K562 (cell line): ENCODE measurements at regions not wholly inside any gene's neighbourhood (a gene's known extent, or its start where the extent isn't known, plus 50 kb on each side); places are given as distances from the start of the nearest gene placed in this dataset.

Experiments used
- ATAC-seq: fragments of 200-7000 bp; cut with Tn5 transposase; 3 replicates; pipeline ENCODE4 v1.9.1; 2020; ENCODE audit warnings: moderate library complexity
- BruUV-seq: library from RNA; stranded (reverse); fragments of 400-500 nt; replicated peaks from 2 replicates; lab custom pipeline; 2021; lab: Mats Ljungman, UMichigan
- CTCF ChIA-PET: fragments of 300-600 bp; formaldehyde crosslinking; extraction: SDS; loops from one replicate; lab custom pipeline; 2021; ENCODE audit warnings: low intra/inter-chr PET ratio; lab: Yijun Ruan, JAX
- POLR2A ChIA-PET: fragments of 300-600, 350-650 bp; sonication (Branson Sonifier 250); formaldehyde crosslinking; extraction: SDS; loops from one replicate; lab custom pipeline; 2021; ENCODE audit warnings: antibody characterized with exemption, inconsistent platforms; lab: Yijun Ruan, JAX
- DNase-seq, 4 experiments: peaks; one replicate each; pipeline versions ENCODE4 v3.0.0 to v3.0.0-alpha.2; 2011 to 2018; ENCODE audit warnings: low spot score in 3 of 4, mixed read lengths in 3 of 4; ENCODE audit errors: extremely low read depth in 1 of 4
- FAIRE-seq: peaks from 2 replicates; lab custom pipeline; 2011; peaks lifted over from hg19 to GRCh38; lab: Jason Lieb, UNC
- H2AFZ ChIP-seq: 2 replicates; pipeline ENCODE4 v1.6.0; 2011; ENCODE audit warnings: low read depth, low read length, control low read depth, inconsistent platforms
- H3K27ac ChIP-seq: fragments of 200-600 bp; 3 replicates; pipeline ENCODE4 v1.8.0; 2011; ENCODE audit warnings: low read depth, mild to moderate bottlenecking, control low read depth, inconsistent platforms, low read length, moderate library complexity, mixed read lengths; ENCODE audit errors: extremely low read depth
- H3K27me3 ChIP-seq, 2 experiments: fragments of 300-600 bp in 1 of 2; 2 replicates in 1 of 2; 3 replicates in 1 of 2; pipeline versions ENCODE4 v1.6.0 to v1.8.0; 2011; ENCODE audit warnings: inconsistent platforms in 2 of 2, low read length in 2 of 2, mild to moderate bottlenecking in 1 of 2, mixed read lengths in 1 of 2, moderate library complexity in 1 of 2; ENCODE audit not compliant: control insufficient read depth in 2 of 2, insufficient read depth in 2 of 2
- H3K36me3 ChIP-seq: fragments of 300-600 bp; 3 replicates; pipeline ENCODE4 v1.8.0; 2011; ENCODE audit warnings: mild to moderate bottlenecking, low read length, inconsistent platforms; ENCODE audit not compliant: control insufficient read depth, insufficient read depth
- H3K4me1 ChIP-seq, 2 experiments: fragments of 200-600 bp in 1 of 2; replicated peaks in 1 of 2; 2 replicates in 1 of 2; 3 replicates in 1 of 2; pipeline versions ENCODE4 v1.5.1 to v1.8.0; 2011; ENCODE audit warnings: inconsistent platforms in 2 of 2, low read length in 2 of 2, mild to moderate bottlenecking in 1 of 2, mixed read lengths in 1 of 2, moderate library complexity in 1 of 2; ENCODE audit not compliant: control insufficient read depth in 2 of 2, insufficient read depth in 2 of 2
- H3K4me2 ChIP-seq: 2 replicates; pipeline ENCODE4 v1.6.1; 2011; ENCODE audit warnings: low read length, control low read depth, inconsistent platforms, mixed read lengths; ENCODE audit not compliant: insufficient read depth
- H3K4me3 ChIP-seq: fragments of 200-600 bp; sonication (generic), shearing (Covaris generic); 2 replicates; pipeline ENCODE4 v1.5.1; 2016; ENCODE audit warnings: control low read depth, inconsistent platforms
- H3K79me2 ChIP-seq: fragments of 200-600 bp; 3 replicates; pipeline ENCODE4 v1.8.0; 2011; ENCODE audit warnings: low read length, inconsistent platforms; ENCODE audit not compliant: control insufficient read depth, insufficient read depth
- H3K9ac ChIP-seq, 2 experiments: 2 replicates each; pipeline versions ENCODE4 v1.6.0 to v1.6.1; 2011; ENCODE audit warnings: low read depth in 2 of 2, low read length in 2 of 2, control low read depth in 1 of 2, inconsistent platforms in 1 of 2, mild to moderate bottlenecking in 1 of 2, mixed read lengths in 1 of 2; ENCODE audit not compliant: insufficient read depth in 1 of 2
- H3K9me1 ChIP-seq: one replicate; pipeline ENCODE4 v1.6.0; 2011; ENCODE audit warnings: inconsistent platforms, mild to moderate bottlenecking, low read length, moderate library complexity; ENCODE audit not compliant: control insufficient read depth, insufficient read depth
- H3K9me3 ChIP-seq: replicated peaks from 2 replicates; pipeline ENCODE4 v1.5.1; 2011; ENCODE audit warnings: low read depth, low read length, inconsistent platforms; ENCODE audit not compliant: control insufficient read depth, insufficient read depth
- H4K20me1 ChIP-seq: replicated peaks from 2 replicates; pipeline ENCODE4 v1.6.1; 2011; ENCODE audit warnings: low read length, inconsistent platforms, mixed read lengths; ENCODE audit not compliant: control insufficient read depth, insufficient read depth
- GTF2F1 ChIP-seq: IDR thresholded peaks from 2 replicates; pipeline ENCODE4 v1.6.1; 2011; ENCODE audit warnings: low read depth, low read length, improper control_type of control experiment
- HNRNPK ChIP-seq: fragments of 200-400 bp; formaldehyde crosslinking; IDR thresholded peaks from one replicate; pipeline ENCODE4 v1.6.1; 2018; ENCODE audit warnings: mild to moderate bottlenecking, low read depth, low read length; ENCODE audit not compliant: poor library complexity, severe bottlenecking
- HNRNPLL ChIP-seq: fragments of 200-400 bp; formaldehyde crosslinking; IDR thresholded peaks from 2 replicates; pipeline ENCODE4 v1.6.1; 2017; ENCODE audit warnings: low read length, low read depth, mild to moderate bottlenecking; ENCODE audit not compliant: poor library complexity, severe bottlenecking
- LARP7 ChIP-seq: fragments of 450-650 bp; IDR thresholded peaks from 2 replicates; pipeline ENCODE4 v1.6.1; 2016
- MCM2 ChIP-seq: fragments of 450-650 bp; IDR thresholded peaks from 2 replicates; pipeline ENCODE4 v1.6.1; 2017; ENCODE audit warnings: low read depth, mild to moderate bottlenecking
- NELFE ChIP-seq: IDR thresholded peaks from 2 replicates; pipeline ENCODE4 v1.6.1; 2011; ENCODE audit warnings: mild to moderate bottlenecking; ENCODE audit not compliant: insufficient read depth, insufficient read length
- PURB ChIP-seq: sonication (generic); formaldehyde crosslinking; IDR thresholded peaks from 2 replicates; pipeline ENCODE4 v1.9.0; 2021; ENCODE audit warnings: low read depth, mild to moderate bottlenecking, missing genetic modification reagents
- PYGO2 ChIP-seq: fragments of 450-650 bp; IDR thresholded peaks from 2 replicates; pipeline ENCODE4 v1.6.1; 2016; ENCODE audit warnings: mild to moderate bottlenecking, missing genetic modification characterization, moderate library complexity, missing compliant biosample characterization
- SIN3B ChIP-seq: fragments of 450-650 bp; IDR thresholded peaks from 2 replicates; pipeline ENCODE4 v1.6.1; 2017; ENCODE audit warnings: low read depth, mild to moderate bottlenecking, moderate library complexity
- THAP12 ChIP-seq: fragments of 250-450 bp; sonication (Bioruptor Pico); IDR thresholded peaks from 2 replicates; pipeline ENCODE4 v1.9.0; 2021; ENCODE audit warnings: mild to moderate bottlenecking, inconsistent platforms
- TSHZ1 ChIP-seq: fragments of 250-450 bp; sonication (Bioruptor Pico); IDR thresholded peaks from 2 replicates; pipeline ENCODE4 v1.4.0; 2020; ENCODE audit warnings: mild to moderate bottlenecking, moderate library complexity
- UBTF ChIP-seq, 2 experiments: IDR thresholded peaks; 2 replicates each; pipeline ENCODE4 v1.6.1; 2012; ENCODE audit warnings: improper control_type of control experiment in 2 of 2, low read depth in 2 of 2, low read length in 2 of 2, borderline replicate concordance in 1 of 2
- ZBED1 ChIP-seq: IDR thresholded peaks from 2 replicates; pipeline ENCODE4 v1.6.1; 2014
- ZNF224 ChIP-seq: sonication (generic); formaldehyde crosslinking; IDR thresholded peaks from 2 replicates; pipeline ENCODE4 v1.8.0; 2022; ENCODE audit warnings: mild to moderate bottlenecking, missing genetic modification reagents
- ZNF586 ChIP-seq: fragments of 450-650 bp; formaldehyde crosslinking; conservative IDR thresholded peaks from 2 replicates; pipeline ENCODE4 v1.4.0; 2020; ENCODE audit warnings: mild to moderate bottlenecking, moderate library complexity
- WGBS: fragments of 100-300 bp; shearing (Covaris generic); methylation state at CpG from one replicate; pipeline ENCODE4 v1.1.6; 2016; ENCODE audit warnings: low coverage, mixed read lengths; ENCODE audit not compliant: insufficient coverage; ENCODE audit errors: missing lambda C conversion rate; 5-methylcytosine and 5-hydroxymethylcytosine counted together
- in situ Hi-C: fragments of 300-500 bp; cut with MboI; formaldehyde crosslinking; loops from 4 replicates; pipeline ENCODE4 v1.15.0; 2018; ENCODE audit warnings: inconsistent platforms, mixed read lengths
- intact Hi-C: fragments of 100-400 bp; cut with micrococcal nuclease; formaldehyde crosslinking; loops from 2 replicates; pipeline ENCODE4 v1.14.2; 2022

- intact Hi-C loops: no loop called here
- no peak overlapping the region for H2AFZ ChIP-seq
- H3K9me3 ChIP-seq: no peaks in the 10 kb centered on the region; the same call in 1 of the 2 replicates
- no peaks in the 10 kb centered on the region for H4K20me1 ChIP-seq
- H3K27me3 ChIP-seq: no peaks in the 10 kb centered on the region
- no peak overlapping the region for H3K4me2 ChIP-seq
- ATAC-seq (no peak), FAIRE-seq (no peak), DNase-seq (no peak)
- H3K36me3 ChIP-seq: no peaks in the 10 kb centered on the region
- no peak overlapping the region for H3K27ac ChIP-seq
- 0% methylated on average over 3 of the region's 3 CpGs for WGBS
- H3K79me2 ChIP-seq: no peaks in the 10 kb centered on the region
- POLR2A ChIA-PET: no interaction called here
- in situ Hi-C loops: no loop called here
- no peak overlapping the region for H3K9ac ChIP-seq
- TF ChIP-seq HNRNPK: no peak
- no peak for TF ChIP-seq MCM2
- no peak for TF ChIP-seq ZBED1
- no peak for TF ChIP-seq NELFE
- no peak for TF ChIP-seq PURB (CRISPR knock-in tag)
- TF ChIP-seq ZNF586 (CRISPR knock-in tag): no peak
- TF ChIP-seq ZNF224 (CRISPR knock-in tag): no peak
- TF ChIP-seq HNRNPLL: no peak
- TF ChIP-seq TSHZ1 (CRISPR knock-in tag): no peak
- TF ChIP-seq SIN3B: no peak
- no peak for TF ChIP-seq PYGO2 (tag)
- TF ChIP-seq UBTF (IDR thresholded peaks at IDR 0.05; ENCODE audit: borderline replicate concordance in 1 of 2, low read depth in 2 of 2, low read length in 2 of 2): no peak
- TF ChIP-seq THAP12: no peak
- no peak for TF ChIP-seq GTF2F1
- TF ChIP-seq LARP7: no peak
- TF ChIP-seq, all 486 proteins: peak for 0
- no peak overlapping the region for H3K4me3 ChIP-seq
- no peaks in the 10 kb centered on the region for H3K4me1 ChIP-seq
- H3K9me1 ChIP-seq: no peaks in the 10 kb centered on the region
- BruUV-seq: no TSS peak
- CTCF ChIA-PET: no interaction called here
These were observed 1071.9 kb upstream of the CHAC2 start for GRCh38 chr2:52695731-52696130.
